GM12891 (cell line): ENCODE measurements at regions not wholly inside any gene's neighbourhood (a gene's known extent, or its start where the extent isn't known, plus 50 kb on each side); places are given as distances from the start of the nearest gene placed in this dataset.

Experiments
- PAX5 ChIP-seq: IDR thresholded peaks from 2 replicates; pipeline ENCODE4 v1.6.1; 2011; ENCODE audit warnings: low read length, moderate library complexity, mild to moderate bottlenecking; ENCODE audit not compliant: insufficient read depth, severe bottlenecking
- POLR2A ChIP-seq: IDR thresholded peaks from 2 replicates; pipeline ENCODE4 v1.6.1; 2011; ENCODE audit warnings: low read depth, low read length, control low read depth
- POLR2AphosphoS5 ChIP-seq: IDR thresholded peaks from 2 replicates; pipeline ENCODE4 v1.6.1; 2011; ENCODE audit warnings: low read depth, low read length, control low read depth
- POU2F2 ChIP-seq: IDR thresholded peaks from 2 replicates; pipeline ENCODE4 v1.6.1; 2011; ENCODE audit warnings: low read depth, mild to moderate bottlenecking, control low read depth, low read length, moderate library complexity
- SPI1 ChIP-seq: IDR thresholded peaks from 2 replicates; pipeline ENCODE4 v1.6.1; 2011; ENCODE audit warnings: low read depth, low read length, control low read depth
- TAF1 ChIP-seq: IDR thresholded peaks from 2 replicates; pipeline ENCODE4 v1.6.1; 2011; ENCODE audit warnings: low read depth, low read length, control low read depth

GRCh38 chr22:25388866-25389540 is 169.6 kb downstream of the CRYBB2 start:
- TF ChIP-seq POLR2AphosphoS5, result no peak
- TF ChIP-seq POLR2A, result no peak
- TF ChIP-seq POU2F2, result no peak
- TF ChIP-seq SPI1, result peak; percentile 76
- TF ChIP-seq TAF1, result no peak
- no peak for TF ChIP-seq PAX5
